ENCODE measurements at regions not wholly inside any gene's neighbourhood (a gene's known extent, or its start where the extent isn't known, plus 50 kb on each side); places are given as distances from the start of the nearest gene placed in this dataset.
A peak's percentile ranks its signal among the peaks of the same experiment; 100 is the strongest.

GRCh38 chr6:170160628-170161611, 130.0 kb downstream of the DLL1 start:
- no peaks in the 10 kb centered on the region for H3K9me3 ChIP-seq (ENCODE audit: control insufficient read depth, low read depth, low read length)
- no peaks in the 10 kb centered on the region for H3K27me3 ChIP-seq (ENCODE audit: control insufficient read depth, insufficient read depth, low read length)
- H3K36me3 ChIP-seq (ENCODE audit: control insufficient read depth, low read depth, low read length): no peaks in the 10 kb centered on the region
- H3K4me3 ChIP-seq (ENCODE audit: low read length): no peak overlapping the region
- no peak overlapping the region for H3K9ac ChIP-seq (ENCODE audit: low read length)
- no peak overlapping the region for H3K27ac ChIP-seq (ENCODE audit: low read length)
- H3K4me1 ChIP-seq (ENCODE audit: control insufficient read depth, low read depth, low read length): no peaks in the 10 kb centered on the region

GRCh38 chr6:170160031-170160627, 130.7 kb downstream of the DLL1 start:
- Histone ChIP-seq H3K4me3 (ENCODE audit: low read length) (no peak overlapping the region), H3K4me1 (ENCODE audit: control insufficient read depth, low read depth, low read length) (no peaks in the 10 kb centered on the region), H3K27me3 (ENCODE audit: control insufficient read depth, insufficient read depth, low read length) (no peaks in the 10 kb centered on the region), H3K9ac (ENCODE audit: low read length) (no peak overlapping the region), H3K27ac (ENCODE audit: low read length) (no peak overlapping the region), H3K9me3 (ENCODE audit: control insufficient read depth, low read depth, low read length) (no peaks in the 10 kb centered on the region), H3K36me3 (ENCODE audit: control insufficient read depth, low read depth, low read length) (no peaks in the 10 kb centered on the region)

- Histone ChIP-seq H3K27me3 (ENCODE audit: control insufficient read depth, insufficient read depth, low read length) (no peaks in the 10 kb centered on the region), H3K4me3 (ENCODE audit: low read length) (no peak overlapping the region), H3K27ac (ENCODE audit: low read length) (no peak overlapping the region)
Observed at GRCh38 chr6:170159022-170159965, 131.6 kb downstream of the DLL1 start.

GRCh38 chr6:170158296-170159021, 132.4 kb downstream of the DLL1 start:
- H3K27ac ChIP-seq (ENCODE audit: low read length): no peak overlapping the region
- H3K27me3 ChIP-seq (ENCODE audit: control insufficient read depth, insufficient read depth, low read length): no peaks in the 10 kb centered on the region
- no peak overlapping the region for H3K4me3 ChIP-seq (ENCODE audit: low read length)
- H3K9me3 ChIP-seq (ENCODE audit: control insufficient read depth, low read depth, low read length): no peaks in the 10 kb centered on the region
- no peak overlapping the region for H3K9ac ChIP-seq (ENCODE audit: low read length)
- no peaks in the 10 kb centered on the region for H3K36me3 ChIP-seq (ENCODE audit: control insufficient read depth, low read depth, low read length)
- H3K4me1 ChIP-seq (ENCODE audit: control insufficient read depth, low read depth, low read length): peaks cover under 1% of the 10 kb centered on the region

More at GRCh38 chr6:170159022-170159965, 131.6 kb downstream of the DLL1 start:
- Histone ChIP-seq H3K9me3 (ENCODE audit: control insufficient read depth, low read depth, low read length) (no peaks in the 10 kb centered on the region), H3K36me3 (ENCODE audit: control insufficient read depth, low read depth, low read length) (no peaks in the 10 kb centered on the region), H3K9ac (ENCODE audit: low read length) (no peak overlapping the region), H3K4me1 (ENCODE audit: control insufficient read depth, low read depth, low read length) (no peaks in the 10 kb centered on the region)

- Histone ChIP-seq H3K9ac (ENCODE audit: low read length) (no peak overlapping the region), H3K9me3 (ENCODE audit: control insufficient read depth, low read depth, low read length) (no peaks in the 10 kb centered on the region), H3K4me1 (ENCODE audit: control insufficient read depth, low read depth, low read length) (peaks cover 7% of the 10 kb centered on the region), H3K4me3 (ENCODE audit: low read length) (no peak overlapping the region), H3K36me3 (ENCODE audit: control insufficient read depth, low read depth, low read length) (no peaks in the 10 kb centered on the region), H3K27ac (ENCODE audit: low read length) (no peak overlapping the region), H3K27me3 (ENCODE audit: control insufficient read depth, insufficient read depth, low read length) (no peaks in the 10 kb centered on the region)
Observed at GRCh38 chr6:170157567-170158218, 133.2 kb downstream of the DLL1 start.

GRCh38 chr6:170156448-170157375, 134.2 kb downstream of the DLL1 start:
- Histone ChIP-seq H3K9ac (ENCODE audit: low read length) (no peak overlapping the region), H3K4me1 (ENCODE audit: control insufficient read depth, low read depth, low read length) (peaks cover 17% of the 10 kb centered on the region), H3K27ac (ENCODE audit: low read length) (no peak overlapping the region), H3K36me3 (ENCODE audit: control insufficient read depth, low read depth, low read length) (no peaks in the 10 kb centered on the region), H3K27me3 (ENCODE audit: control insufficient read depth, insufficient read depth, low read length) (peaks cover 4% of the 10 kb centered on the region), H3K4me3 (ENCODE audit: low read length) (no peak overlapping the region), H3K9me3 (ENCODE audit: control insufficient read depth, low read depth, low read length) (no peaks in the 10 kb centered on the region)

- Histone ChIP-seq H3K9ac (ENCODE audit: low read length) (no peak overlapping the region), H3K27me3 (ENCODE audit: control insufficient read depth, insufficient read depth, low read length) (peaks cover 11% of the 10 kb centered on the region), H3K4me1 (ENCODE audit: control insufficient read depth, low read depth, low read length) (peaks cover 21% of the 10 kb centered on the region), H3K27ac (ENCODE audit: low read length) (no peak overlapping the region), H3K9me3 (ENCODE audit: control insufficient read depth, low read depth, low read length) (no peaks in the 10 kb centered on the region), H3K36me3 (ENCODE audit: control insufficient read depth, low read depth, low read length) (no peaks in the 10 kb centered on the region), H3K4me3 (ENCODE audit: low read length) (no peak overlapping the region)
Observed at GRCh38 chr6:170155464-170156196, 135.2 kb downstream of the DLL1 start.

- Histone ChIP-seq H3K9me3 (ENCODE audit: control insufficient read depth, low read depth, low read length) (no peaks in the 10 kb centered on the region), H3K4me3 (ENCODE audit: low read length) (no peak overlapping the region), H3K27me3 (ENCODE audit: control insufficient read depth, insufficient read depth, low read length) (peaks cover 11% of the 10 kb centered on the region), H3K4me1 (ENCODE audit: control insufficient read depth, low read depth, low read length) (peaks cover 23% of the 10 kb centered on the region), H3K27ac (ENCODE audit: low read length) (no peak overlapping the region), H3K9ac (ENCODE audit: low read length) (no peak overlapping the region), H3K36me3 (ENCODE audit: control insufficient read depth, low read depth, low read length) (no peaks in the 10 kb centered on the region)
Observed at GRCh38 chr6:170153436-170154319, 137.2 kb downstream of the DLL1 start.

GRCh38 chr6:170152989-170153388, 137.9 kb downstream of the DLL1 start:
- Histone ChIP-seq H3K4me1 (ENCODE audit: control insufficient read depth, low read depth, low read length) (peaks cover 28% of the 10 kb centered on the region), H3K27me3 (ENCODE audit: control insufficient read depth, insufficient read depth, low read length) (peaks cover 14% of the 10 kb centered on the region), H3K4me3 (ENCODE audit: low read length) (no peak overlapping the region), H3K27ac (ENCODE audit: low read length) (no peak overlapping the region), H3K9me3 (ENCODE audit: control insufficient read depth, low read depth, low read length) (no peaks in the 10 kb centered on the region), H3K9ac (ENCODE audit: low read length) (peak overlapping the region; percentile 7), H3K36me3 (ENCODE audit: control insufficient read depth, low read depth, low read length) (no peaks in the 10 kb centered on the region)
